Neural cell (in vitro differentiated cells): ENCODE measurements at regions not wholly inside any gene's neighbourhood (a gene's known extent, or its start where the extent isn't known, plus 50 kb on each side); places are given as distances from the start of the nearest gene placed in this dataset.

Experiments used
- H2AFZ ChIP-seq: fragments of 200-600, 300-800 bp; sonication (generic), shearing (Covaris generic); 2 replicates; pipeline ENCODE4 v1.6.0; 2014; ENCODE audit warnings: low read depth, mild to moderate bottlenecking, antibody characterized with exemption, low read length, moderate library complexity
- H3F3A ChIP-seq: fragments of 200-600 bp; shearing (Covaris generic); 2 replicates; pipeline ENCODE4 v1.6.1; 2016; ENCODE audit warnings: mild to moderate bottlenecking, moderate library complexity, mixed read lengths, antibody characterized with exemption, low read length; ENCODE audit not compliant: insufficient read depth, poor library complexity, severe bottlenecking
- H3K27ac ChIP-seq: fragments of 200-600, 300-800 bp; sonication (generic), shearing (Covaris generic); 2 replicates; pipeline ENCODE4 v1.5.1; 2014; ENCODE audit warnings: mild to moderate bottlenecking, low read length, moderate library complexity
- H3K27me3 ChIP-seq: fragments of 300-800, 200-600 bp; sonication (generic), shearing (Covaris generic); 2 replicates; pipeline ENCODE4 v1.6.0; 2014; ENCODE audit warnings: mild to moderate bottlenecking, low read depth, low read length, moderate library complexity; ENCODE audit not compliant: insufficient read depth
- H3K36me3 ChIP-seq: fragments of 300-800, 200-600 bp; sonication (generic), shearing (Covaris generic); 2 replicates; pipeline ENCODE4 v1.5.1; 2014; ENCODE audit warnings: mild to moderate bottlenecking, antibody characterized with exemption, low read length, moderate library complexity; ENCODE audit not compliant: insufficient read depth
- H3K4me2 ChIP-seq: fragments of 300-800, 200-600 bp; sonication (generic), shearing (Covaris generic); 2 replicates; pipeline ENCODE4 v1.6.0; 2014; ENCODE audit warnings: mild to moderate bottlenecking, low read length
- H3K4me3 ChIP-seq: fragments of 300-800, 200-600 bp; sonication (generic), shearing (Covaris generic); 2 replicates; pipeline ENCODE4 v1.5.1; 2014; ENCODE audit warnings: mild to moderate bottlenecking, low read length, moderate library complexity
- H3K79me2 ChIP-seq: fragments of 200-600 bp; shearing (Covaris generic); replicated peaks from 2 replicates; pipeline ENCODE4 v1.6.0; 2014; ENCODE audit warnings: mild to moderate bottlenecking, low read length, moderate library complexity; ENCODE audit not compliant: insufficient read depth
- H3K9ac ChIP-seq: fragments of 300-800, 200-600 bp; sonication (generic), shearing (Covaris generic); 2 replicates; pipeline ENCODE4 v1.6.1; 2016; ENCODE audit warnings: mild to moderate bottlenecking, low read length, mixed read lengths
- H3K9me2 ChIP-seq: fragments of 200-600 bp; shearing (Covaris generic); 2 replicates; pipeline ENCODE4 v1.6.1; 2016; ENCODE audit warnings: mild to moderate bottlenecking, low read length, mixed read lengths; ENCODE audit not compliant: insufficient read depth
- H3K9me3 ChIP-seq: fragments of 200-600, 300-800 bp; sonication (generic), shearing (Covaris generic); 2 replicates; pipeline ENCODE4 v1.6.1; 2016; ENCODE audit warnings: mild to moderate bottlenecking, mixed run types, low read length, moderate library complexity, mixed read lengths
- H4K20me1 ChIP-seq: fragments of 200-600 bp; shearing (Covaris generic); 2 replicates; pipeline ENCODE4 v1.6.1; 2016; ENCODE audit warnings: mild to moderate bottlenecking, mixed run types; ENCODE audit not compliant: insufficient read depth
- EP300 ChIP-seq: fragments of 450-650 bp; conservative IDR thresholded peaks from 2 replicates; pipeline ENCODE4 v1.6.1; 2014; ENCODE audit warnings: antibody characterized with exemption, mild to moderate bottlenecking, moderate library complexity; ENCODE audit not compliant: poor library complexity, severe bottlenecking
- EZH2 ChIP-seq: fragments of 200-600, 300-800 bp; shearing (Covaris generic), sonication (generic); IDR thresholded peaks from 2 replicates; pipeline ENCODE4 v1.6.1; 2014; ENCODE audit warnings: antibody characterized with exemption, low read length, borderline replicate concordance, mild to moderate bottlenecking; ENCODE audit not compliant: insufficient read depth, poor library complexity, severe bottlenecking
- MXI1 ChIP-seq: fragments of 450-650 bp; conservative IDR thresholded peaks from 2 replicates; pipeline ENCODE4 v1.6.1; 2014; ENCODE audit warnings: antibody characterized with exemption, mild to moderate bottlenecking; ENCODE audit not compliant: poor library complexity, severe bottlenecking
- POLR2AphosphoS5 ChIP-seq: IDR thresholded peaks from 2 replicates; pipeline ENCODE4 v1.6.1; 2012
- RAD21 ChIP-seq: fragments of 450-650 bp; conservative IDR thresholded peaks from 2 replicates; pipeline ENCODE4 v1.6.1; 2014; ENCODE audit warnings: antibody characterized with exemption, mild to moderate bottlenecking, moderate library complexity
- SMC3 ChIP-seq: fragments of 450-650 bp; conservative IDR thresholded peaks from 2 replicates; pipeline ENCODE4 v1.6.1; 2014; ENCODE audit warnings: antibody characterized with exemption, mild to moderate bottlenecking, moderate library complexity; ENCODE audit not compliant: poor library complexity
- TAF1 ChIP-seq: IDR thresholded peaks from 2 replicates; pipeline ENCODE4 v1.6.1; 2012; ENCODE audit warnings: low read depth
- TF ChIP-seq, protein P1 (sequence below): fragments of 450-650 bp; IDR thresholded peaks from 2 replicates; pipeline ENCODE4 v1.5.1; 2014; ENCODE audit warnings: antibody characterized with exemption, mild to moderate bottlenecking, moderate library complexity; ENCODE audit not compliant: poor library complexity, severe bottlenecking
- TF ChIP-seq, protein P2 (sequence below): IDR thresholded peaks from 2 replicates; pipeline ENCODE4 v1.6.1; 2012; ENCODE audit warnings: borderline replicate concordance

DNA sequence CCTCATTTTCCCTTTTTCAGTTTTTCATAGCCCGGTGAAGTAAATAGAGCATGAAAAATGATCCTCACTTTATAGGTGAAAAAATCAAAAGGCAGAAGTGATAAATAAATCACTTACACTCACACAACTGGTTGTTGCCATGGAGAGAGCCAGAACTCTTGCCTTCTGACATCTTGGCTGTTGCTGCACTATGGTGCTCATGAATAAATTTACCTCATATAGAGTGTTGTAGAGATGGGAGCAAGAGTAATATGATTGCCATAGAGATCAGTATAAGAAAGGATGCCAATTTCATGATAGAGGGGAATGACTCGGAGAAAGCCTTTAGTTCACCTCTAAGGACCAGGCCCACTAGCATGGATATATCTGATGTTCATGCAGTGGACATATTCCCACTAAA, 82.5 kb upstream of the TMEM178A start:
- no peaks in the 10 kb centered on the region for H3F3A ChIP-seq
- TF ChIP-seq SMC3 = no peak
- no peak for TF ChIP-seq MXI1
- TF ChIP-seq, protein P1, sequence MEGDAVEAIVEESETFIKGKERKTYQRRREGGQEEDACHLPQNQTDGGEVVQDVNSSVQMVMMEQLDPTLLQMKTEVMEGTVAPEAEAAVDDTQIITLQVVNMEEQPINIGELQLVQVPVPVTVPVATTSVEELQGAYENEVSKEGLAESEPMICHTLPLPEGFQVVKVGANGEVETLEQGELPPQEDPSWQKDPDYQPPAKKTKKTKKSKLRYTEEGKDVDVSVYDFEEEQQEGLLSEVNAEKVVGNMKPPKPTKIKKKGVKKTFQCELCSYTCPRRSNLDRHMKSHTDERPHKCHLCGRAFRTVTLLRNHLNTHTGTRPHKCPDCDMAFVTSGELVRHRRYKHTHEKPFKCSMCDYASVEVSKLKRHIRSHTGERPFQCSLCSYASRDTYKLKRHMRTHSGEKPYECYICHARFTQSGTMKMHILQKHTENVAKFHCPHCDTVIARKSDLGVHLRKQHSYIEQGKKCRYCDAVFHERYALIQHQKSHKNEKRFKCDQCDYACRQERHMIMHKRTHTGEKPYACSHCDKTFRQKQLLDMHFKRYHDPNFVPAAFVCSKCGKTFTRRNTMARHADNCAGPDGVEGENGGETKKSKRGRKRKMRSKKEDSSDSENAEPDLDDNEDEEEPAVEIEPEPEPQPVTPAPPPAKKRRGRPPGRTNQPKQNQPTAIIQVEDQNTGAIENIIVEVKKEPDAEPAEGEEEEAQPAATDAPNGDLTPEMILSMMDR = no peak
- no peak for TF ChIP-seq RAD21
- TF ChIP-seq TAF1 = no peak
- TF ChIP-seq POLR2AphosphoS5 = no peak
- TF ChIP-seq, protein P2, sequence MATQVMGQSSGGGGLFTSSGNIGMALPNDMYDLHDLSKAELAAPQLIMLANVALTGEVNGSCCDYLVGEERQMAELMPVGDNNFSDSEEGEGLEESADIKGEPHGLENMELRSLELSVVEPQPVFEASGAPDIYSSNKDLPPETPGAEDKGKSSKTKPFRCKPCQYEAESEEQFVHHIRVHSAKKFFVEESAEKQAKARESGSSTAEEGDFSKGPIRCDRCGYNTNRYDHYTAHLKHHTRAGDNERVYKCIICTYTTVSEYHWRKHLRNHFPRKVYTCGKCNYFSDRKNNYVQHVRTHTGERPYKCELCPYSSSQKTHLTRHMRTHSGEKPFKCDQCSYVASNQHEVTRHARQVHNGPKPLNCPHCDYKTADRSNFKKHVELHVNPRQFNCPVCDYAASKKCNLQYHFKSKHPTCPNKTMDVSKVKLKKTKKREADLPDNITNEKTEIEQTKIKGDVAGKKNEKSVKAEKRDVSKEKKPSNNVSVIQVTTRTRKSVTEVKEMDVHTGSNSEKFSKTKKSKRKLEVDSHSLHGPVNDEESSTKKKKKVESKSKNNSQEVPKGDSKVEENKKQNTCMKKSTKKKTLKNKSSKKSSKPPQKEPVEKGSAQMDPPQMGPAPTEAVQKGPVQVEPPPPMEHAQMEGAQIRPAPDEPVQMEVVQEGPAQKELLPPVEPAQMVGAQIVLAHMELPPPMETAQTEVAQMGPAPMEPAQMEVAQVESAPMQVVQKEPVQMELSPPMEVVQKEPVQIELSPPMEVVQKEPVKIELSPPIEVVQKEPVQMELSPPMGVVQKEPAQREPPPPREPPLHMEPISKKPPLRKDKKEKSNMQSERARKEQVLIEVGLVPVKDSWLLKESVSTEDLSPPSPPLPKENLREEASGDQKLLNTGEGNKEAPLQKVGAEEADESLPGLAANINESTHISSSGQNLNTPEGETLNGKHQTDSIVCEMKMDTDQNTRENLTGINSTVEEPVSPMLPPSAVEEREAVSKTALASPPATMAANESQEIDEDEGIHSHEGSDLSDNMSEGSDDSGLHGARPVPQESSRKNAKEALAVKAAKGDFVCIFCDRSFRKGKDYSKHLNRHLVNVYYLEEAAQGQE = no peak
- TF ChIP-seq EZH2 = no peak
- no peak for TF ChIP-seq EP300
- no peaks in the 10 kb centered on the region for H3K9me2 ChIP-seq
- H3K4me3 ChIP-seq = no peak overlapping the region
- H3K79me2 ChIP-seq = no peaks in the 10 kb centered on the region
- no peak overlapping the region for H2AFZ ChIP-seq
- no peaks in the 10 kb centered on the region for H3K9me3 ChIP-seq
- no peak overlapping the region for H3K4me2 ChIP-seq
- H3K9ac ChIP-seq = no peak overlapping the region
- no peak overlapping the region for H3K27ac ChIP-seq
- no peaks in the 10 kb centered on the region for H3K27me3 ChIP-seq
- no peaks in the 10 kb centered on the region for H3K36me3 ChIP-seq
- H4K20me1 ChIP-seq = no peaks in the 10 kb centered on the region

- Histone ChIP-seq H3K9ac (no peak overlapping the region), H4K20me1 (no peaks in the 10 kb centered on the region), H3K27me3 (no peaks in the 10 kb centered on the region), H3K4me3 (no peak overlapping the region), H3K36me3 (no peaks in the 10 kb centered on the region), H3K79me2 (no peaks in the 10 kb centered on the region), H3F3A (no peaks in the 10 kb centered on the region), H3K27ac (no peak overlapping the region), H3K9me3 (no peaks in the 10 kb centered on the region), H3K4me2 (no peak overlapping the region), H2AFZ (no peak overlapping the region), H3K9me2 (no peaks in the 10 kb centered on the region)
- TF ChIP-seq EZH2 = no peak
- TF ChIP-seq POLR2AphosphoS5 = no peak
- TF ChIP-seq, protein P2 = no peak
- TF ChIP-seq MXI1 = no peak
- TF ChIP-seq, protein P1 = no peak
- no peak for TF ChIP-seq EP300
- TF ChIP-seq RAD21 = no peak
- TF ChIP-seq TAF1 = no peak
- no peak for TF ChIP-seq SMC3
These were observed 81.9 kb upstream of the TMEM178A start for GRCh38 chr2:39583781-39584180.
